Osteoblast (primary cell): ENCODE measurements at regions not wholly inside any gene's neighbourhood (a gene's known extent, or its start where the extent isn't known, plus 50 kb on each side); places are given as distances from the start of the nearest gene placed in this dataset.
"Not testable (repeated sequence)": the region's sequence is repeated elsewhere in the genome, so short reads cannot be mapped to it uniquely, and the experiment has no call there.

Experiments
- DNase-seq: peaks from one replicate; pipeline ENCODE4 v3.0.0; 2011; ENCODE audit warnings: low spot score, mixed read lengths; ENCODE audit not compliant: insufficient read length; ENCODE audit errors: missing footprints
- H2AFZ ChIP-seq: 2 replicates; pipeline ENCODE4 v1.6.0; 2011; ENCODE audit warnings: mild to moderate bottlenecking, low read length
- H3K27ac ChIP-seq: 2 replicates; pipeline ENCODE4 v1.5.1; 2011; ENCODE audit warnings: mild to moderate bottlenecking, low read depth, low read length, moderate library complexity
- H3K27me3 ChIP-seq: 2 replicates; pipeline ENCODE4 v1.6.0; 2012; ENCODE audit warnings: mild to moderate bottlenecking, control low read depth, inconsistent platforms, low read length, moderate library complexity; ENCODE audit not compliant: insufficient read depth
- H3K36me3 ChIP-seq: 2 replicates; pipeline ENCODE4 v1.5.1; 2011; ENCODE audit warnings: mild to moderate bottlenecking, low read length, control low read depth, moderate library complexity; ENCODE audit not compliant: insufficient read depth
- H3K4me1 ChIP-seq: 2 replicates; pipeline ENCODE4 v1.5.1; 2011; ENCODE audit warnings: mild to moderate bottlenecking, low read length, control low read depth, moderate library complexity; ENCODE audit not compliant: insufficient read depth
- H3K4me2 ChIP-seq: 2 replicates; pipeline ENCODE4 v1.6.0; 2011; ENCODE audit warnings: mild to moderate bottlenecking, low read length; ENCODE audit not compliant: insufficient read depth
- H3K4me3 ChIP-seq: fragments of 200-600 bp; sonication (generic); 3 replicates; pipeline ENCODE4 v1.5.1; 2012; ENCODE audit warnings: mild to moderate bottlenecking, low read length, inconsistent platforms; ENCODE audit not compliant: insufficient read depth
- H3K79me2 ChIP-seq: 2 replicates; pipeline ENCODE4 v1.6.0; 2012; ENCODE audit warnings: mild to moderate bottlenecking, low read length, control low read depth, inconsistent platforms; ENCODE audit not compliant: insufficient read depth
- H3K9me3 ChIP-seq: 2 replicates; pipeline ENCODE4 v1.5.1; 2011; ENCODE audit warnings: low read depth, low read length, control low read depth
- H4K20me1 ChIP-seq: 2 replicates; pipeline ENCODE4 v1.6.0; 2012; ENCODE audit warnings: mild to moderate bottlenecking, low read length, control low read depth; ENCODE audit not compliant: insufficient read depth
- CTCF ChIP-seq: IDR thresholded peaks from 2 replicates; pipeline ENCODE4 v1.5.1; 2011; ENCODE audit warnings: mild to moderate bottlenecking, low read depth, low read length, moderate library complexity; ENCODE audit errors: extremely low read depth

GRCh38 chr10:64196638-64197315 lies 675.6 kb downstream of the REEP3 start:
- Histone ChIP-seq H3K9me3 (no peaks in the 10 kb centered on the region), H4K20me1 (no peaks in the 10 kb centered on the region), H2AFZ (no peak overlapping the region), H3K36me3 (no peaks in the 10 kb centered on the region), H3K4me1 (no peaks in the 10 kb centered on the region), H3K4me3 (no peak overlapping the region), H3K27ac (no peak overlapping the region), H3K79me2 (no peaks in the 10 kb centered on the region), H3K27me3 (no peaks in the 10 kb centered on the region), H3K4me2 (no peak overlapping the region)
- TF ChIP-seq CTCF: no peak
- DNase-seq: no peak

- no peak for DNase-seq
- no peak for TF ChIP-seq CTCF
- H3K27ac ChIP-seq: no peak overlapping the region
- H2AFZ ChIP-seq: no peak overlapping the region
- H3K4me2 ChIP-seq: no peak overlapping the region
- no peaks in the 10 kb centered on the region for H3K27me3 ChIP-seq
- peaks cover 3% of the 10 kb centered on the region for H3K9me3 ChIP-seq
- H3K36me3 ChIP-seq: no peaks in the 10 kb centered on the region
- no peak overlapping the region for H3K4me3 ChIP-seq
- H3K79me2 ChIP-seq: no peaks in the 10 kb centered on the region
- H4K20me1 ChIP-seq: no peaks in the 10 kb centered on the region
- no peaks in the 10 kb centered on the region for H3K4me1 ChIP-seq
Observed at GRCh38 chr10:64201936-64202335, 680.7 kb downstream of the REEP3 start.

- not testable (repeated sequence) for H3K79me2 ChIP-seq, H4K20me1 ChIP-seq, H3K4me2 ChIP-seq, H3K4me3 ChIP-seq, DNase-seq, H3K27me3 ChIP-seq, H3K36me3 ChIP-seq, H3K9me3 ChIP-seq, H3K27ac ChIP-seq, H2AFZ ChIP-seq, H3K4me1 ChIP-seq
Observed at GRCh38 chr10:64204504-64204903, 683.3 kb downstream of the REEP3 start.

GRCh38 chr10:64206409-64206808 lies 685.2 kb downstream of the REEP3 start:
- Histone ChIP-seq H3K4me3 (no peak overlapping the region), H3K27me3 (no peaks in the 10 kb centered on the region), H4K20me1 (no peaks in the 10 kb centered on the region)

More at GRCh38 chr10:64206409-64206808, 685.2 kb downstream of the REEP3 start:
- no peaks in the 10 kb centered on the region for H3K4me1 ChIP-seq
- H3K27ac ChIP-seq: no peak overlapping the region
- no peak for DNase-seq
- TF ChIP-seq CTCF: no peak
- H3K79me2 ChIP-seq: no peaks in the 10 kb centered on the region
- H3K36me3 ChIP-seq: no peaks in the 10 kb centered on the region
- H3K4me2 ChIP-seq: no peak overlapping the region
- H2AFZ ChIP-seq: no peak overlapping the region
- peaks cover 5% of the 10 kb centered on the region for H3K9me3 ChIP-seq
